ENCODE measurements at regions not wholly inside any gene's neighbourhood (a gene's known extent, or its start where the extent isn't known, plus 50 kb on each side); places are given as distances from the start of the nearest gene placed in this dataset.

DNA sequence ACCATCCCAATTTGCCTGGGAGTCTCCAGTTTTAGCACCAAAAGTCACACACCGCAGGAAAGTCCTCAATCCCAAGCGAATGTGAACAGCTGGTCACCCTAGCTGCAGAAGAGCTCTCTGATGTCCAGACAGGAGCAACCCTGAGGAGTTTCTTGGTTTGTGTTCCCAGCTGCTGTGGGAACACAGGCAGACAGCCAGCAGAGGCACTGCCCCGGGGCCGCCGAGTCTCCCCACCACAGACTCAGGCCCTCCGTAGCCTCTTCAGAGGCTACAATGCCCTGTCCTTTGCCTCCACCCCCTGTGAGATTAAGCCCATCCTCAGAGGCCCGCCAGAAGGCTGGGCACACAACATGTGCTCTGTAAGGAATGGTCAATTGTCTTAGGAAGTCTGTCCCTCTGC is 111.5 kb downstream of the TTC32 start:
- DNase-seq: no peak
- intact Hi-C loops (cut with DNase I): no loop called here

DNA sequence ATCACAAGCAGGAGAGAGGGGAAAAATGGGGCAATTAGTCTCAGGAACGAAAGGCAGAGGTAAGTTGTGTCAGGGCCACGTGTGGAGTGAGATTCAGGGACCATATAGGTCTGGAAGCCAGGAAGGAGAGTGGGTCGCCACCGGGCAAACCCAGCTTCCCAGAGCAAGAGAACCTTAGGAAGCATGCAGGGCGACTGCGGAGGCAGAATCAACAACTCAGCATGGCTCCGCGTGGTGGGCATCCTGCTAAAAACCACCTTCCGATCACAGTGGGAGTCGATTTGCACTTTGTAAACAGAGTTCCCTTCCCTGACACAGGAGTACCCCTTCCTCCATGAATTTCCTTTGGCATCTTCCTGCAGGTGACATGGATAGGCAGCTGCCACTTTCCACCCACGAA is 114.6 kb downstream of the TTC32 start:
- no peak for DNase-seq
- intact Hi-C loops (cut with DNase I): no loop called here

DNA sequence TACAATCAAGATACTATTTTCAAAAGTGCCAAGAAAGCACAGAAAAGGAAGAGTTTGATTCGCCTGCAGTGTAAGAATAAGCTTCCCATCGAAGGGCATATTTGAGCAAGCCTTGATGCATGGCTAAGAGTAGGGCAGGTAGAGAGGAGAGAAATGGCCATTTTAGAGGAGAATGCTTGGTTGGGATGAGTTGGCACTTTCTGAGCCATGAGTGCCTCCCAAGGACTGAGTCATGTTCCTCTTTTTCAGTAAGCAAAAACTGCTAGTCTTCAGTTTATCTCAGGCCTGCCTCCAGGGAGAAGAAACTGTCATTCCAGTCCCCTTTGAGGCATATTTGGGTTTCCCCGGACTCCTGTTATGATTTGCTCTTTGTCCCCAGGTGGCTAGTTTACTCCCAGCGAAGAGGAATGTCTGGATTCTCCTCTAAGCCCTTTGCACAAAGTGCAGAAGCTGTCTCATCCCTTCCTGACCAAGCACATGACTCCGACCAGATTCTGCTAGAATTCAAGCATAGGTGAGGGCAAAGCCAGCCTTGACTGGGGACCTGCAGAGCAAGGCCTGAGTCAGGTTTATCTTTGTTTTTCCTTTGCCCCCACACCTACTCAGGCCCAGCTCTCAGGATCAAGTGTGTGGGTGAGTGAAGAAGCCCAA is 115.2 kb downstream of the TTC32 start:
- DNase-seq: no peak
- intact Hi-C loops (cut with DNase I): no loop called here

- intact Hi-C loops (cut with DNase I): no loop called here
- DNase-seq: no peak
Observed at GRCh38 chr2:19785867-19786266, 115.9 kb downstream of the TTC32 start.

GRCh38 chr2:19785447-19785846 is 116.3 kb downstream of the TTC32 start:
- intact Hi-C loops (cut with DNase I): no loop called here
- no peak for DNase-seq

GRCh38 chr2:19784456-19784855 is 117.3 kb downstream of the TTC32 start:
- intact Hi-C loops (cut with DNase I): no loop called here
- no peak for DNase-seq

DNA sequence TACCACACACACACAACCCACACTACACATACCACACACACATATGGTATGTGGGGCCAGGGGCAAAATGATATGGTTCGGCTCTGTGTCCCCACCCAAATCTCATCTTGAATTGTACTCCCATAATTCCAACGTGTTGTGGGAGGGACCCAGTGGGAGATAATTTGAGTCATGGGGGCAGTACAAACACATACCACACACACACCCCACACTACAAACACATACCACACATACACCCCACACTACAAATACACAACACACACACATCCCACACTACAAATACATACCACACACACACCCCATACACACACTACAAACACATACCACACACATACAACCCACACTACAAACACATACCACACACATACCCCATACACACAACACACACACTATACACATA is 117.8 kb downstream of the TTC32 start:
- DNase-seq: no peak
- intact Hi-C loops (cut with DNase I): no loop called here

DNA sequence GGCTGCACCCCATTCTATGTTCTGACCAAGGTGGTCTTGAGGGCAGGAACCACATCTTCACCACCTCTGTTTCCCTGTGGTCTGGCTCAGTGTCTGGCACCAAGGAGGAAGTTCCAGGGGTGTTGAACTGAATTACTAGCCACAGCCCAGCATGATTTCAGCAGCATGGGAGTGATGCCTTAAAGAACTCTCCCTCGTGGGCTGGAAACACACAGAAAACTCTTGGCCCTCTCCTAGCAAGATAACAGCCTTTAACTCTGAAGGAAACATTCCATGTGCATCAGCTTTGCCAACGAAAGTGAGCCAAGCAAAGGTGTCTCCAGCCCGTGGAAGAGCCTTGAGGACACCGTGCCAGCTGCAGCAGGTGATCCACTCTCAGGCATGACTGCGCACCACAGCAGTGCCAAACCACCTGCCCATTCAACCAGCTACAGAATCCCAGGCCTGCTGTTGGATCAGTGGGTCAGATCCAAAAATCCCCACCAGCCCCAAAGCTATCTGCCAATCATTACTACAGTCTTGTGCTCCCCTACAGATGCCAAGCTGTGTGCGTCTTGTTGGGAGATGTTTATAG is 124.8 kb downstream of the TTC32 start:
- no peak for DNase-seq
- intact Hi-C loops (cut with DNase I): no loop called here

- no peak for DNase-seq
- intact Hi-C loops (cut with DNase I): no loop called here
Observed at GRCh38 chr2:19775838-19776237, 125.9 kb downstream of the TTC32 start.

GRCh38 chr2:19775315-19775714 is 126.5 kb downstream of the TTC32 start:
- DNase-seq: no peak
- intact Hi-C loops (cut with DNase I): no loop called here

- intact Hi-C loops (cut with DNase I): no loop called here
- DNase-seq: no peak
Observed at GRCh38 chr2:19774805-19775176, 127.0 kb downstream of the TTC32 start.

- DNase-seq: no peak
- intact Hi-C loops (cut with DNase I): no loop called here
Observed at GRCh38 chr2:19772981-19773380, 128.8 kb downstream of the TTC32 start.

- intact Hi-C loops (cut with DNase I): no loop called here
- DNase-seq: no peak
Observed at GRCh38 chr2:19769513-19769912, 132.3 kb downstream of the TTC32 start.

DNA sequence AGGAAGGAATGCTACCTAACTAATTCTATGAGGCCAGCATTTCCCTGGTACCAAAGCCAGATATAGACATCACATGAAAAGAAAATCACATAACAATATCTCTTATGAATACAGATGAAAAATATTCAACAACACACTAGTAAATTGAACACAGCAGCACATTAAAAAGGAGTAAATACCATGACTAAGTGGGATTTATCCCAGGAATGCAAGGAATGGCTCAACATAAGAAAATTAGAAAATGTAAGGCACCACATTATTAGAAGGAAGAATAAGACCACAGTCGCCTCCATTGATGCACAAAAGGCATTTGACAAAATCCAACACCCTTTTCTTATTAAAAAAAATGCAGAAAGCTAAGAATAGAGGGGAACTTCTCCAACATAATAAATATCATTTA is 133.9 kb downstream of the TTC32 start:
- intact Hi-C loops (cut with DNase I): no loop called here
- no peak for DNase-seq

- no peak for DNase-seq
- intact Hi-C loops (cut with DNase I): no loop called here
Observed at GRCh38 chr2:19764998-19765397, 136.8 kb downstream of the TTC32 start.

GRCh38 chr2:19763731-19764130 is 138.1 kb downstream of the TTC32 start:
- DNase-seq: no peak

GRCh38 chr2:19762959-19763605 is 138.7 kb downstream of the TTC32 start:
- intact Hi-C loops (cut with DNase I): no loop called here
- no peak for DNase-seq

More at GRCh38 chr2:19763731-19764130, 138.1 kb downstream of the TTC32 start:
- intact Hi-C loops (cut with DNase I): no loop called here

- intact Hi-C loops (cut with DNase I): no loop called here
- DNase-seq: no peak
Observed at GRCh38 chr2:19762142-19762541, 139.6 kb downstream of the TTC32 start.

DNA sequence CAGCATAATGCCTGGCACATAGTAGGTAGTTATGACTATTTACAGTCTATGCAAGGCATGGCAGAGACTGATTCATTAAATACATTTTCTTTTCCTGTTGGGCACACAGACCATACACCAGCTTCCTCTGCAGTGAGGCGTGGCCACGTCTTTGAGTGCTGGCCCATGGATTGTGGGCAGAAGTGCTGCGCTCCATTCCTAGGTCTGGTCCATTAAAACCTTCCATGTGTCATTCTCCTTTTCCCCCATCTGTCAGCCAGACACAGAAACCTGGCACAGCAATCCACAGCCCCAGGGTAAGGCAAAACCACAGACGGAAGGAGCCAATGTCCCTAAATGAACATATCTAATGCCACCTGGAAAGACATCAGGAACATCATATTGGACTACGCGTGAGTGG is 141.9 kb downstream of the TTC32 start:
- no peak for DNase-seq
- intact Hi-C loops (cut with DNase I): no loop called here

DNA sequence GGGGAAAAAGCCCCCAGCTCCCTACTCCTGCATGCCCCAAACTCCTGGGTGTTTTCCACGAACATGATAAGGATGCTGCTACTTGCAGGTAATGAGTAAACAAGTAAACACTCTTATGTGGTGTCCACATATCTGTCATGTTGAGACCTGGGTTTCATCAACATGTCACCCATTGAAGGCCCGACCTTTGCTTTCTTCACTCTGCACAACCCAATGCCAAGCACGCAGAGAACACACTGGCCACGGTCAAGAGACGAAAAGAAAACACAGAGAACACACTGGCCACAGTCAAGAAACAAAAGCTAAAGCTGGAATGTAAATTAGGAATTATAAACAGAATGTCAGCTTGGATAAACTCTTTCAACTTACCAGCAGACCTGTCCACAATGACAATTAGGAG is 143.1 kb downstream of the TTC32 start:
- intact Hi-C loops (cut with DNase I): no loop called here
- DNase-seq: no peak

- intact Hi-C loops (cut with DNase I): no loop called here
Observed at GRCh38 chr2:19757586-19757985, 144.2 kb downstream of the TTC32 start.

More at GRCh38 chr2:19757586-19757985, 144.2 kb downstream of the TTC32 start:
- DNase-seq: no peak
